Gastrocnemius medialis (tissue), 4 donors: ENCODE measurements at regions not wholly inside any gene's neighbourhood (a gene's known extent, or its start where the extent isn't known, plus 50 kb on each side); places are given as distances from the start of the nearest gene placed in this dataset.

Experiments used
- POLR2A ChIP-seq, 2 donors: fragments of 450-650 bp; IDR thresholded peaks; one replicate each; pipeline ENCODE4 v1.6.1; 2017; ENCODE audit warnings: antibody characterized with exemption in 2 of 2, mild to moderate bottlenecking in 2 of 2, moderate library complexity in 2 of 2
- TF ChIP-seq, protein P1 (sequence below), 5 experiments: fragments of 450-650 bp in 3 of 5; fragments of 200-600 bp in 2 of 5; sonication (generic) in 2 of 5; IDR thresholded peaks in 4 of 5; conservative IDR thresholded peaks in 1 of 5; 1 replicate in 4 of 5; 2 replicates in 1 of 5; pipeline ENCODE4 v1.5.1; 2016 to 2019; ENCODE audit warnings: antibody characterized with exemption in 5 of 5, mild to moderate bottlenecking in 3 of 5, moderate library complexity in 3 of 5

DNA sequence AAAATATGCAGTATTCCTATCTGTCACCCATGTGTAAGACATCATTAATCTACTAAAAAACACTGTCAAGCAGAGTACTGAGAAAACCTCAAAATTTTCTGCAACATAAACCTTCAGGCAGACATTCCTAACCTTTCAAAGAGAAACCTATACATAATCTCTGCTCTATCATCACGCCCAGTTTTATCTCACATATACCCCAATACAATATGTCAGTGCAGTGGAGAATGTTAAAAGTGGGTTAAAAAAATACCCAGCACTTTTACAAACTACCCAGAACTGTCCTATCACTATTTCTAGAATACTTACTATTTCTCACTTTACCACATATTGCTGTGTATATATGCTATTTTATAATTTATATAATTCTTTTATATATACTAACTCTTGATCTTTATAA, 922.0 kb upstream of the SORCS1 start:
- TF ChIP-seq, protein P1, sequence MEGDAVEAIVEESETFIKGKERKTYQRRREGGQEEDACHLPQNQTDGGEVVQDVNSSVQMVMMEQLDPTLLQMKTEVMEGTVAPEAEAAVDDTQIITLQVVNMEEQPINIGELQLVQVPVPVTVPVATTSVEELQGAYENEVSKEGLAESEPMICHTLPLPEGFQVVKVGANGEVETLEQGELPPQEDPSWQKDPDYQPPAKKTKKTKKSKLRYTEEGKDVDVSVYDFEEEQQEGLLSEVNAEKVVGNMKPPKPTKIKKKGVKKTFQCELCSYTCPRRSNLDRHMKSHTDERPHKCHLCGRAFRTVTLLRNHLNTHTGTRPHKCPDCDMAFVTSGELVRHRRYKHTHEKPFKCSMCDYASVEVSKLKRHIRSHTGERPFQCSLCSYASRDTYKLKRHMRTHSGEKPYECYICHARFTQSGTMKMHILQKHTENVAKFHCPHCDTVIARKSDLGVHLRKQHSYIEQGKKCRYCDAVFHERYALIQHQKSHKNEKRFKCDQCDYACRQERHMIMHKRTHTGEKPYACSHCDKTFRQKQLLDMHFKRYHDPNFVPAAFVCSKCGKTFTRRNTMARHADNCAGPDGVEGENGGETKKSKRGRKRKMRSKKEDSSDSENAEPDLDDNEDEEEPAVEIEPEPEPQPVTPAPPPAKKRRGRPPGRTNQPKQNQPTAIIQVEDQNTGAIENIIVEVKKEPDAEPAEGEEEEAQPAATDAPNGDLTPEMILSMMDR (IDR thresholded peaks at IDR 0.05 in 4 of 5, conservative IDR thresholded peaks at IDR 0.05 in 1 of 5): no peak
- no peak for TF ChIP-seq POLR2A (IDR thresholded peaks at IDR 0.05)
